Fibroblast of skin of left biceps (primary cell): ENCODE measurements at regions not wholly inside any gene's neighbourhood (a gene's known extent, or its start where the extent isn't known, plus 50 kb on each side); places are given as distances from the start of the nearest gene placed in this dataset.

Source experiments
- DNase-seq, 2 experiments: peaks; one replicate each; pipeline ENCODE4 v3.0.0-alpha.2; 2013; ENCODE audit warnings: low read depth in 2 of 2

- DNase-seq, result no peak
Measured at GRCh38 chr2:57880967-57881366, 165.6 kb upstream of the VRK2 start.

- no peak for DNase-seq
Measured at GRCh38 chr2:57881998-57882888, 164.4 kb upstream of the VRK2 start.

- DNase-seq, result no peak
Measured at GRCh38 chr2:57882895-57883515, 163.6 kb upstream of the VRK2 start.

GRCh38 chr2:57884281-57884680, 162.3 kb upstream of the VRK2 start:
- DNase-seq, result no peak

- no peak for DNase-seq
Measured at GRCh38 chr2:57885742-57886141, 160.9 kb upstream of the VRK2 start.

GRCh38 chr2:57886161-57886786, 160.3 kb upstream of the VRK2 start:
- DNase-seq, result no peak

GRCh38 chr2:57888463-57888862, 158.1 kb upstream of the VRK2 start:
- DNase-seq, result no peak

GRCh38 chr2:57890464-57890863, 156.1 kb upstream of the VRK2 start:
- peak; percentile 19 to 20 for DNase-seq

GRCh38 chr2:57891086-57891712, 155.4 kb upstream of the VRK2 start:
- peak; percentile 63 to 66 for DNase-seq

- no peak for DNase-seq
Measured at GRCh38 chr2:57892920-57893319, 153.7 kb upstream of the VRK2 start.

GRCh38 chr2:57893347-57893746, 153.3 kb upstream of the VRK2 start:
- DNase-seq, result no peak

- no peak for DNase-seq
Measured at GRCh38 chr2:57893786-57894185, 152.8 kb upstream of the VRK2 start.

GRCh38 chr2:57894381-57894780, 152.2 kb upstream of the VRK2 start:
- DNase-seq, result no peak

- DNase-seq, result no peak
Measured at GRCh38 chr2:57897920-57898319, 148.7 kb upstream of the VRK2 start.

GRCh38 chr2:57899898-57900297, 146.7 kb upstream of the VRK2 start:
- no peak for DNase-seq

- no peak for DNase-seq
Measured at GRCh38 chr2:57902578-57902977, 144.0 kb upstream of the VRK2 start.

GRCh38 chr2:57906152-57906732, 140.4 kb upstream of the VRK2 start:
- DNase-seq, result peak; percentile 32 to 34

GRCh38 chr2:57907411-57907810, 139.2 kb upstream of the VRK2 start:
- DNase-seq, result no peak

GRCh38 chr2:57908736-57909161, 137.9 kb upstream of the VRK2 start:
- DNase-seq, result no peak

- no peak for DNase-seq
Measured at GRCh38 chr2:57918126-57918525, 128.5 kb upstream of the VRK2 start.

GRCh38 chr2:57920342-57920939, 126.2 kb upstream of the VRK2 start:
- DNase-seq, result no peak

GRCh38 chr2:57934659-57935058, 111.9 kb upstream of the VRK2 start:
- DNase-seq, result no peak
